Effector memory CD8-positive, alpha-beta T cell (primary cell): ENCODE measurements at regions not wholly inside any gene's neighbourhood (a gene's known extent, or its start where the extent isn't known, plus 50 kb on each side); places are given as distances from the start of the nearest gene placed in this dataset.

Source experiments
- ATAC-seq: fragments of 150-1000 bp; cut with Tn5 transposase; replicated peaks from 2 replicates; pipeline ENCODE4 v1.10.0; 2021; ENCODE audit warnings: mild to moderate bottlenecking, moderate library complexity
- DNase-seq, 3 experiments: peaks; one replicate each; pipeline ENCODE4 v3.0.0; 2021
- H3K27ac Mint-ChIP-seq, 2 donors: one replicate each; pipeline ENCODE4 v1.8.0; 2022; ENCODE audit warnings: mild to moderate bottlenecking in 2 of 2, mixed read lengths in 2 of 2, moderate library complexity in 2 of 2
- H3K27me3 Mint-ChIP-seq, 2 donors: one replicate each; pipeline ENCODE4 v1.8.0; 2022; ENCODE audit warnings: mixed read lengths in 2 of 2
- H3K36me3 Mint-ChIP-seq: one replicate; pipeline ENCODE4 v1.8.0; 2022; ENCODE audit warnings: mild to moderate bottlenecking, moderate library complexity, mixed read lengths; ENCODE audit not compliant: insufficient read depth
- H3K4me1 Mint-ChIP-seq, 2 donors: one replicate each; pipeline ENCODE4 v1.8.0; 2022; ENCODE audit warnings: low read depth in 2 of 2, mixed read lengths in 2 of 2
- H3K4me3 Mint-ChIP-seq, 2 donors: one replicate each; pipeline ENCODE4 v1.8.0; 2022; ENCODE audit warnings: mild to moderate bottlenecking in 2 of 2, mixed read lengths in 2 of 2, moderate library complexity in 2 of 2
- H3K9me3 Mint-ChIP-seq, 2 donors: one replicate each; pipeline ENCODE4 v1.8.0; 2022; ENCODE audit warnings: mixed read lengths in 2 of 2

- ATAC-seq (no peak), DNase-seq (no peak)
- no peaks in the 10 kb centered on the region for H3K9me3 Mint-ChIP-seq
- no peak overlapping the region for H3K4me3 Mint-ChIP-seq
- H3K36me3 Mint-ChIP-seq, result no peaks in the 10 kb centered on the region
- H3K4me1 Mint-ChIP-seq, result no peaks in the 10 kb centered on the region
- H3K27ac Mint-ChIP-seq, result no peak overlapping the region
- peaks cover 17 to 18% of the 10 kb centered on the region in 2 donors for H3K27me3 Mint-ChIP-seq
Observed at GRCh38 chr12:19026034-19026433, 103.5 kb upstream of the PLEKHA5 start.

- H3K9me3 Mint-ChIP-seq, result no peaks in the 10 kb centered on the region
- H3K36me3 Mint-ChIP-seq, result no peaks in the 10 kb centered on the region
- no peak for DNase-seq
- H3K27me3 Mint-ChIP-seq, result peaks cover 17 to 18% of the 10 kb centered on the region in 2 donors
- no peak overlapping the region for H3K4me3 Mint-ChIP-seq
- H3K27ac Mint-ChIP-seq, result no peak overlapping the region
- no peak for ATAC-seq
- H3K4me1 Mint-ChIP-seq, result no peaks in the 10 kb centered on the region
Observed at GRCh38 chr12:19026614-19027488, 102.7 kb upstream of the PLEKHA5 start.

- Mint-ChIP-seq H3K36me3 (no peaks in the 10 kb centered on the region), H3K27me3 (peaks cover 18 to 22% of the 10 kb centered on the region in 2 donors), H3K4me3 (no peak overlapping the region), H3K27ac (no peak overlapping the region), H3K4me1 (no peaks in the 10 kb centered on the region), H3K9me3 (peaks cover 0 to 1% of the 10 kb centered on the region in 2 donors)
- ATAC-seq, result no peak
- DNase-seq, result no peak
Observed at GRCh38 chr12:19030180-19030579, 99.4 kb upstream of the PLEKHA5 start.

- no peaks in the 10 kb centered on the region for H3K4me1 Mint-ChIP-seq
- H3K4me3 Mint-ChIP-seq, result no peak overlapping the region
- H3K27ac Mint-ChIP-seq, result no peak overlapping the region
- DNase-seq (no peak), ATAC-seq (no peak)
- peaks cover 18 to 26% of the 10 kb centered on the region in 2 donors for H3K27me3 Mint-ChIP-seq
- H3K9me3 Mint-ChIP-seq, result peaks cover 0 to 1% of the 10 kb centered on the region in 2 donors
- H3K36me3 Mint-ChIP-seq, result no peaks in the 10 kb centered on the region
Observed at GRCh38 chr12:19030603-19031002, 98.9 kb upstream of the PLEKHA5 start.

GRCh38 chr12:19031032-19031431 is 98.5 kb upstream of the PLEKHA5 start:
- no peaks in the 10 kb centered on the region for H3K36me3 Mint-ChIP-seq
- H3K4me1 Mint-ChIP-seq, result no peaks in the 10 kb centered on the region
- peaks cover 18 to 28% of the 10 kb centered on the region in 2 donors for H3K27me3 Mint-ChIP-seq
- ATAC-seq, result no peak
- H3K9me3 Mint-ChIP-seq, result peaks cover 0 to 1% of the 10 kb centered on the region in 2 donors
- H3K4me3 Mint-ChIP-seq, result no peak overlapping the region
- H3K27ac Mint-ChIP-seq, result no peak overlapping the region
- no peak for DNase-seq

GRCh38 chr12:19032826-19033225 is 96.7 kb upstream of the PLEKHA5 start:
- peaks cover 11 to 27% of the 10 kb centered on the region in 2 donors for H3K27me3 Mint-ChIP-seq
- H3K4me1 Mint-ChIP-seq, result no peaks in the 10 kb centered on the region

GRCh38 chr12:19033244-19033643 is 96.3 kb upstream of the PLEKHA5 start:
- Mint-ChIP-seq H3K4me3 (no peak overlapping the region), H3K36me3 (no peaks in the 10 kb centered on the region), H3K9me3 (peaks cover 0 to 1% of the 10 kb centered on the region in 2 donors), H3K27me3 (peaks cover 11 to 25% of the 10 kb centered on the region in 2 donors), H3K27ac (no peak overlapping the region), H3K4me1 (no peaks in the 10 kb centered on the region)
- no peak for DNase-seq
- ATAC-seq, result no peak

More at GRCh38 chr12:19032826-19033225, 96.7 kb upstream of the PLEKHA5 start:
- H3K4me3 Mint-ChIP-seq, result no peak overlapping the region
- no peak overlapping the region for H3K27ac Mint-ChIP-seq
- no peaks in the 10 kb centered on the region for H3K36me3 Mint-ChIP-seq
- ATAC-seq (no peak), DNase-seq (no peak)
- peaks cover 0 to 1% of the 10 kb centered on the region in 2 donors for H3K9me3 Mint-ChIP-seq

- no peak overlapping the region for H3K27ac Mint-ChIP-seq
- ATAC-seq (no peak), DNase-seq (no peak)
- peaks cover 0 to 1% of the 10 kb centered on the region in 2 donors for H3K9me3 Mint-ChIP-seq
- H3K36me3 Mint-ChIP-seq, result no peaks in the 10 kb centered on the region
- H3K4me3 Mint-ChIP-seq, result no peak overlapping the region
- no peaks in the 10 kb centered on the region for H3K4me1 Mint-ChIP-seq
- H3K27me3 Mint-ChIP-seq, result peaks cover 17 to 28% of the 10 kb centered on the region in 2 donors
Observed at GRCh38 chr12:19034937-19035336, 94.6 kb upstream of the PLEKHA5 start.

- no peak for DNase-seq
- Mint-ChIP-seq H3K4me3 (no peak overlapping the region), H3K27me3 (peaks cover 20 to 29% of the 10 kb centered on the region in 2 donors), H3K27ac (no peak overlapping the region), H3K4me1 (no peaks in the 10 kb centered on the region), H3K36me3 (no peaks in the 10 kb centered on the region), H3K9me3 (peaks cover 0 to 1% of the 10 kb centered on the region in 2 donors)
- no peak for ATAC-seq
Observed at GRCh38 chr12:19035536-19035935, 94.0 kb upstream of the PLEKHA5 start.

- no peak overlapping the region for H3K27ac Mint-ChIP-seq
Observed at GRCh38 chr12:19036673-19037357, 92.7 kb upstream of the PLEKHA5 start.

GRCh38 chr12:19038209-19038608 is 91.3 kb upstream of the PLEKHA5 start:
- Mint-ChIP-seq H3K27ac (no peak overlapping the region), H3K27me3 (peaks cover 20 to 34% of the 10 kb centered on the region in 2 donors), H3K4me1 (no peaks in the 10 kb centered on the region), H3K4me3 (no peak overlapping the region), H3K9me3 (no peaks in the 10 kb centered on the region), H3K36me3 (no peaks in the 10 kb centered on the region)
- DNase-seq (no peak), ATAC-seq (no peak)

More at GRCh38 chr12:19036673-19037357, 92.7 kb upstream of the PLEKHA5 start:
- Mint-ChIP-seq H3K36me3 (no peaks in the 10 kb centered on the region), H3K27me3 (peaks cover 20 to 34% of the 10 kb centered on the region in 2 donors), H3K9me3 (peaks cover 0 to 1% of the 10 kb centered on the region in 2 donors), H3K4me1 (no peaks in the 10 kb centered on the region), H3K4me3 (no peak overlapping the region)
- ATAC-seq (no peak), DNase-seq (no peak)

GRCh38 chr12:19039515-19039914 is 90.0 kb upstream of the PLEKHA5 start:
- peaks cover 0 to 2% of the 10 kb centered on the region in 2 donors for H3K9me3 Mint-ChIP-seq
- H3K27me3 Mint-ChIP-seq, result peaks cover 15 to 34% of the 10 kb centered on the region in 2 donors
- DNase-seq (no peak), ATAC-seq (no peak)
- H3K36me3 Mint-ChIP-seq, result no peaks in the 10 kb centered on the region
- no peak overlapping the region for H3K4me3 Mint-ChIP-seq
- H3K4me1 Mint-ChIP-seq, result no peaks in the 10 kb centered on the region
- H3K27ac Mint-ChIP-seq, result no peak overlapping the region

GRCh38 chr12:19042221-19042620 is 87.3 kb upstream of the PLEKHA5 start:
- no peaks in the 10 kb centered on the region for H3K4me1 Mint-ChIP-seq
- H3K36me3 Mint-ChIP-seq, result no peaks in the 10 kb centered on the region
- no peak overlapping the region for H3K4me3 Mint-ChIP-seq
- no peak overlapping the region for H3K27ac Mint-ChIP-seq
- no peak for DNase-seq
- no peak for ATAC-seq
- H3K27me3 Mint-ChIP-seq, result peaks cover 9 to 18% of the 10 kb centered on the region in 2 donors
- peaks cover 0 to 2% of the 10 kb centered on the region in 2 donors for H3K9me3 Mint-ChIP-seq
